WERI-Rb-1 (cell line): ENCODE measurements at regions not wholly inside any gene's neighbourhood (a gene's known extent, or its start where the extent isn't known, plus 50 kb on each side); places are given as distances from the start of the nearest gene placed in this dataset.

Experiments used
- DNase-seq: peaks from one replicate; pipeline ENCODE4 v3.0.0-alpha.2; 2020
- H3K27ac ChIP-seq: fragments of 250-450 bp; sonication (Bioruptor Pico); 2 replicates; pipeline ENCODE4 v1.5.1; 2020; ENCODE audit warnings: mild to moderate bottlenecking, moderate library complexity
- H3K27me3 ChIP-seq: fragments of 250-450 bp; sonication (Bioruptor Pico); 2 replicates; pipeline ENCODE4 v1.5.1; 2021; ENCODE audit warnings: mild to moderate bottlenecking, low read depth, moderate library complexity; ENCODE audit not compliant: insufficient read depth, severe bottlenecking
- H3K36me3 ChIP-seq: fragments of 250-450 bp; sonication (Bioruptor Pico); 2 replicates; pipeline ENCODE4 v1.5.1; 2020; ENCODE audit warnings: mild to moderate bottlenecking, moderate library complexity
- H3K4me3 ChIP-seq: 2 replicates; pipeline ENCODE4 v1.5.1; 2011; ENCODE audit warnings: low read depth, mild to moderate bottlenecking, control low read depth, low read length
- H3K9me3 ChIP-seq: fragments of 250-450 bp; sonication (Bioruptor Pico); 2 replicates; pipeline ENCODE4 v1.5.1; 2021; ENCODE audit warnings: mild to moderate bottlenecking, moderate library complexity; ENCODE audit not compliant: severe bottlenecking
- TF ChIP-seq, protein P1 (sequence below): IDR thresholded peaks from 2 replicates; pipeline ENCODE4 v1.5.1; 2011; ENCODE audit warnings: low read depth, mild to moderate bottlenecking, control low read depth, inconsistent platforms, low read length

DNA sequence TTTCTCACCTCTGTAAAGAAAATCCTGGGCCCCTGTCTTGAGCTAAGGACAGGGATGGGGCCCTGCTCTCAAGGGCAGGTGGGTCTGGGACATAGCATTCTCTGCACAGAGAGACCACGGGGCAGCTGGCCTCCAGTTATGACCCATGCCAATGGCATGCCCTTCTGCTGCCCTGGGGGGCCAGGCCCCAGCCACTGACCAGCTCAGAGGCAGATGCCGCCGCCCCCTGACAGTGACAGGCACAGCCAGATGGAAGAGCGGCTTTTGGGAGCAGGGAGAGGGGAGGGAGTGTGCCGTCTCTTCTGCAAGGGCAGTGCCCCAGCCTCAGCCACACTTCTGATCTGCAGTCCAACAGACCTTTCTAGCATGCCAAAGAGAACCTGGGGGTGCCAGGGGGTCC lies 114.8 kb upstream of the NAV2 start:
- TF ChIP-seq, protein P1, sequence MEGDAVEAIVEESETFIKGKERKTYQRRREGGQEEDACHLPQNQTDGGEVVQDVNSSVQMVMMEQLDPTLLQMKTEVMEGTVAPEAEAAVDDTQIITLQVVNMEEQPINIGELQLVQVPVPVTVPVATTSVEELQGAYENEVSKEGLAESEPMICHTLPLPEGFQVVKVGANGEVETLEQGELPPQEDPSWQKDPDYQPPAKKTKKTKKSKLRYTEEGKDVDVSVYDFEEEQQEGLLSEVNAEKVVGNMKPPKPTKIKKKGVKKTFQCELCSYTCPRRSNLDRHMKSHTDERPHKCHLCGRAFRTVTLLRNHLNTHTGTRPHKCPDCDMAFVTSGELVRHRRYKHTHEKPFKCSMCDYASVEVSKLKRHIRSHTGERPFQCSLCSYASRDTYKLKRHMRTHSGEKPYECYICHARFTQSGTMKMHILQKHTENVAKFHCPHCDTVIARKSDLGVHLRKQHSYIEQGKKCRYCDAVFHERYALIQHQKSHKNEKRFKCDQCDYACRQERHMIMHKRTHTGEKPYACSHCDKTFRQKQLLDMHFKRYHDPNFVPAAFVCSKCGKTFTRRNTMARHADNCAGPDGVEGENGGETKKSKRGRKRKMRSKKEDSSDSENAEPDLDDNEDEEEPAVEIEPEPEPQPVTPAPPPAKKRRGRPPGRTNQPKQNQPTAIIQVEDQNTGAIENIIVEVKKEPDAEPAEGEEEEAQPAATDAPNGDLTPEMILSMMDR: no peak
- peaks cover 64% of the 10 kb centered on the region for H3K27me3 ChIP-seq
- no peak overlapping the region for H3K27ac ChIP-seq
- no peaks in the 10 kb centered on the region for H3K9me3 ChIP-seq
- H3K36me3 ChIP-seq: no peaks in the 10 kb centered on the region
- H3K4me3 ChIP-seq: no peak overlapping the region
- DNase-seq: no peak

DNA sequence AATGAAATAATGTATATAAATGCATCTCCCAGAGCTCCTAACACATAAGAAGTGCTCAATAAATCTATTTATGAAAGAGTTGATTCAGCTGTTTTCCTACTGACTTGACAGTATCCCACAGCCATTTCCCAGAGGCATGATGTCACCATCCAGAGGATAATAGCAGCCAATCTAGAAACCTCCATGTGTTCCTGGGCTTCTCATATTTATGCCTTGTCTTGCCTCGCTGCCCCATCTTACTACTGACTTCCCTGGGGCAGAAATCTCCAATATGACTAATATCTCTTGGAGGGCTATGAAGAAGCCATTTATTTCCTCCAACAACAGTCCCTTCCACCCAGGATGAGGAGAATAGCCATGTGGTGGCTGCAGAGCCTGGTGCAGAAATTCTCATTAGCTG lies 115.4 kb upstream of the NAV2 start:
- H3K27me3 ChIP-seq: peaks cover 62% of the 10 kb centered on the region
- TF ChIP-seq, protein P1: no peak
- H3K9me3 ChIP-seq: no peaks in the 10 kb centered on the region
- H3K27ac ChIP-seq: no peak overlapping the region
- DNase-seq: no peak
- H3K4me3 ChIP-seq: no peak overlapping the region
- no peaks in the 10 kb centered on the region for H3K36me3 ChIP-seq

DNA sequence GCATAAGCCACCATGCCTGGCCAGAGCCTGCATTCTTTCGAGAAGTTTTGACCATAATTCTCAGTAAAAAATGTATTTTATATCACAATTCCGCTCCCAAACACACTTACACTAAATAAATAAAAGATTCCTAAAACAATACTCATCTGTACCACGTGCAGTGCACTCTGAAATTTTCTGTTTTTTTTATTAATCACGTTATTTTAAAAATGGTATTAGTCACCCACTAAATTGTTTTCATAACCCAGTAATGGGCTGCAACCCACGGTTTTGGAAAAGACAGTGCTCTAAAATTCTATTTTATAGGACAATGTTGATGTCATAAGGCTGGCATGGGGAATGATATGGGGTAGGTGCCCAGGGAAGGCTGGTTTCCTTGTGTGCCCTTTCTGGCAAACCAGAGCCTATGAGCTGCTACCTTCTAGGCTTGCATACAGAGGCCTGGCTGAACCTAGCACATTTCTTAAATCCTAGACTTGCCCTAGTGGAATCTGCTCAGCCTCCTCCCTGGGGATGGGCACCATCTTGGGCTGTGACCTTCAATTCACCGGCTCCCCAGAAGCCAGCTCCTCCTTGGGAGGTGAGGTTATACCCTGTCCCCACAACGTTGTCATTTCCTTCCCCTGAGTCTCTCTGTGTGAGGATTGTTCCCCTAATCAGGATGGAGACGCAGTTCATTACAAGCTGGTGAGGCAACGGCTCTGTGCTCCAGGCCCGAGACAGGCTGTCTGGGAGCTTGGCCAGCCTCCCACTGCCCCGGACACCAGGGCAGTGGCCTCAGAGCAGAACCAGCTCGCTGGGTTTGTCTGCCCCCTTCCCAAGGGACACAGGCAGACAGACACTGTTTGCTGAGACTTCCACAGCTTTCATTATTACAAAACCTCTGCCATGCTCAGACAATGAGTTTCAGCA lies 116.5 kb upstream of the NAV2 start:
- H3K4me3 ChIP-seq: no peak overlapping the region
- TF ChIP-seq, protein P1: no peak

DNA sequence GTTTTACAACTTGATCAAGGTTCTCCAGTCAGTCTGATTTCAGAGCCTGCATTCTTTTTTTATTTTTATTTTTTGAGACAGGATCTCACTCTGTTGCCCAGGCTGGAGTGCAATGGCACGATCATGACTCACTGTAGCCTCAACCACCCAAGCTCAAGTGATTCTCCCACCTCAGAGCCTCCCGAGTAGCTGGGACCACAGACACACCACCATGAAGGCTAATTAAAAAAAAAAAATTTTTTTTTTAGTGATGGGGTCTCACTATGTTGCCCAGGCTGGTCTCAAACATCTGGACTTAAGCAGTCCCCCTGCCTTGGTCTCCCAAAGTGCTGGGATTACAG lies 117.2 kb upstream of the NAV2 start:
- peaks cover 61% of the 10 kb centered on the region for H3K27me3 ChIP-seq

More for the DNA sequence above, 116.5 kb upstream of the NAV2 start:
- peaks cover 63% of the 10 kb centered on the region for H3K27me3 ChIP-seq
- no peaks in the 10 kb centered on the region for H3K36me3 ChIP-seq
- DNase-seq: no peak
- H3K27ac ChIP-seq: no peak overlapping the region
- no peaks in the 10 kb centered on the region for H3K9me3 ChIP-seq

DNA sequence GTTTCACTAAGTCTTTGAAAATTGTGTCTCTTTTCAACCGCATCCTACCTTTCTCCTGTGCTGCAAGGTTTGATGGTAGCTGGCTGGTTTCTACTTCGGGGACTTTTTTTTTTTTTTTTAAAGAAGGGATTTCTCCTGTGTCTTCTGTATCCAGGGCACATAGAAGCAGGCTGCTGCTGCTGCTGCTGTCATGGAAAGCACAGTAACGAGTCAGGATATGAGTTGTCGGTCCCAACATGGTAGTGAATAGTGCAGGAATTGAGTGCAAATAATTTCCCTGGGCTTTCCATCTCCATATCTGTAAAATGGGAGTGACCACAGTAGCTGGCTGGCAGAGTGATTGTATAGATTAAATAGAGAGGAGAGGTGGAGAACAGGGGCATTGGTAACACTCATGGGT lies 118.3 kb upstream of the NAV2 start:
- no peak for DNase-seq
- Histone ChIP-seq H3K4me3 (no peak overlapping the region), H3K9me3 (no peaks in the 10 kb centered on the region), H3K36me3 (no peaks in the 10 kb centered on the region), H3K27ac (no peak overlapping the region), H3K27me3 (peaks cover 58% of the 10 kb centered on the region)
- TF ChIP-seq, protein P1: no peak

More for the DNA sequence above, 117.2 kb upstream of the NAV2 start:
- no peak overlapping the region for H3K27ac ChIP-seq
- no peak for DNase-seq
- H3K36me3 ChIP-seq: no peaks in the 10 kb centered on the region
- no peaks in the 10 kb centered on the region for H3K9me3 ChIP-seq
- TF ChIP-seq, protein P1: no peak
- H3K4me3 ChIP-seq: no peak overlapping the region
